H1 (cell line): ENCODE measurements at regions not wholly inside any gene's neighbourhood (a gene's known extent, or its start where the extent isn't known, plus 50 kb on each side); places are given as distances from the start of the nearest gene placed in this dataset.

ENCODE experiments used
- ATF2 ChIP-seq: IDR thresholded peaks from 2 replicates; pipeline ENCODE4 v1.6.1; 2012; ENCODE audit warnings: low read length, inconsistent platforms
- BACH1 ChIP-seq: IDR thresholded peaks from 2 replicates; pipeline ENCODE4 v1.6.1; 2012; ENCODE audit warnings: low read length, improper control_type of control experiment
- CREB1 ChIP-seq: IDR thresholded peaks from 2 replicates; pipeline ENCODE4 v1.6.1; 2012; ENCODE audit warnings: inconsistent platforms
- CTCF ChIP-seq, 3 experiments: IDR thresholded peaks; 1 replicate in 2 of 3; 2 replicates in 1 of 3; pipeline versions ENCODE4 v1.5.1 to v1.6.1; 2011; ENCODE audit warnings: low read length in 3 of 3, mild to moderate bottlenecking in 3 of 3, inconsistent platforms in 2 of 3, low read depth in 1 of 3, moderate library complexity in 1 of 3; ENCODE audit not compliant: insufficient read depth in 1 of 3; ENCODE audit errors: control extremely low read depth in 1 of 3
- HDAC6 ChIP-seq: IDR thresholded peaks from one replicate; pipeline ENCODE4 v1.7.1; 2012; ENCODE audit warnings: low read depth, mild to moderate bottlenecking, inconsistent platforms, low read length, moderate library complexity
- KDM5A ChIP-seq: fragments of 200-600 bp; IDR thresholded peaks from 2 replicates; pipeline ENCODE4 v1.7.1; 2012; ENCODE audit warnings: mild to moderate bottlenecking, low read length, inconsistent platforms, mixed read lengths
- POLR2A ChIP-seq, 2 experiments: IDR thresholded peaks; 1 replicate in 1 of 2; 2 replicates in 1 of 2; pipeline ENCODE4 v1.6.1; 2011; ENCODE audit warnings: low read depth in 2 of 2, low read length in 2 of 2, mild to moderate bottlenecking in 2 of 2; ENCODE audit errors: control extremely low read depth in 1 of 2
- POLR2AphosphoS5 ChIP-seq: IDR thresholded peaks from 2 replicates; pipeline ENCODE4 v1.6.1; 2011; ENCODE audit warnings: low read depth, low read length
- RXRA ChIP-seq: IDR thresholded peaks from 2 replicates; pipeline ENCODE4 v1.6.1; 2011; ENCODE audit warnings: low read depth, mild to moderate bottlenecking, low read length, moderate library complexity; ENCODE audit not compliant: insufficient read depth
- TAF1 ChIP-seq: IDR thresholded peaks from 2 replicates; pipeline ENCODE4 v1.6.1; 2011; ENCODE audit warnings: mild to moderate bottlenecking, low read depth, low read length
- TF ChIP-seq, protein P1 (sequence below): IDR thresholded peaks from 2 replicates; pipeline ENCODE4 v1.6.1; 2011; ENCODE audit warnings: low read depth, mild to moderate bottlenecking, low read length; ENCODE audit not compliant: insufficient read depth

DNA sequence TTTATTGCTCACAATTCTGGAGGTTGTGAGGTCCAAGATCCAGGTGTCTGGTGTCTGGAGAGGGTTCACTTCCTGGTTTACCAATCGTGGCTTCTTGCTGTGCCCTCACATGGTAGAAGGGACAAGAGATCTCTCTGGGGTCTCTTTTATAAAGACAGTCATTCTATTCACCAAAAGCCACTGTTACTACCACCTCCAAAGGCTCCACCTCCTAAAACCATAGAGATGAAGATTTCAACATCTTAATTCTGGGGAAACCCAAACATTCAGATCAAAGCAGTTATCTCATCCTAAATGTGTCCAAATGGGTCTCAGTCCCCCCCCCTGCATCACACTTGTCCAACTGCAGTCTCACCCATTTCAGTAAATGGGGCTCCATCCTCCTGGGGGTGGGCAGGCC is 132.9 kb upstream of the XYLT1 start:
- TF ChIP-seq POLR2A (IDR thresholded peaks at IDR 0.05; ENCODE audit: control extremely low read depth in 1 of 2, low read depth in 2 of 2, low read length in 2 of 2) (no peak), TAF1 (no peak), POLR2AphosphoS5 (no peak), CTCF (IDR thresholded peaks at IDR 0.05; ENCODE audit: control extremely low read depth in 1 of 3, insufficient read depth in 1 of 3, low read depth in 1 of 3, low read length in 3 of 3) (no peak), RXRA (no peak), ATF2 (no peak), BACH1 (no peak), HDAC6 (no peak), KDM5A (no peak), CREB1 (no peak)
- TF ChIP-seq, protein P1, sequence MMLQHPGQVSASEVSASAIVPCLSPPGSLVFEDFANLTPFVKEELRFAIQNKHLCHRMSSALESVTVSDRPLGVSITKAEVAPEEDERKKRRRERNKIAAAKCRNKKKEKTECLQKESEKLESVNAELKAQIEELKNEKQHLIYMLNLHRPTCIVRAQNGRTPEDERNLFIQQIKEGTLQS: no peak
